Liver (tissue), 8 donors: ENCODE measurements at regions not wholly inside any gene's neighbourhood (a gene's known extent, or its start where the extent isn't known, plus 50 kb on each side); places are given as distances from the start of the nearest gene placed in this dataset.

Source experiments
- DNase-seq: peaks from one replicate; pipeline ENCODE4 v3.0.0-alpha.2; 2017; ENCODE audit warnings: low spot score
- H3K27ac ChIP-seq, 2 donors: one replicate each; pipeline ENCODE4 v1.7.0; 2013; ENCODE audit warnings: inconsistent platforms in 2 of 2, low read length in 2 of 2, control low read depth in 1 of 2, low read depth in 1 of 2, mild to moderate bottlenecking in 1 of 2
- H3K27me3 ChIP-seq, 4 donors: one replicate each; pipeline versions ENCODE4 v1.6.1 to v1.7.0; 2013; ENCODE audit warnings: low read length in 3 of 4, inconsistent platforms in 1 of 4, mild to moderate bottlenecking in 1 of 4, moderate library complexity in 1 of 4; ENCODE audit not compliant: control insufficient read depth in 4 of 4, insufficient read depth in 4 of 4
- H3K36me3 ChIP-seq, 4 donors: one replicate each; pipeline versions ENCODE4 v1.6.1 to v1.7.0; 2013; ENCODE audit warnings: low read length in 3 of 4, mild to moderate bottlenecking in 3 of 4, low read depth in 1 of 4, moderate library complexity in 1 of 4; ENCODE audit not compliant: control insufficient read depth in 4 of 4, insufficient read depth in 3 of 4
- H3K4me1 ChIP-seq, 4 donors: one replicate each; pipeline versions ENCODE4 v1.6.1 to v1.7.0; 2013; ENCODE audit warnings: low read length in 3 of 4, mild to moderate bottlenecking in 3 of 4, moderate library complexity in 1 of 4; ENCODE audit not compliant: control insufficient read depth in 4 of 4, insufficient read depth in 4 of 4
- H3K4me3 ChIP-seq, 3 donors: one replicate each; pipeline versions ENCODE4 v1.6.1 to v1.7.0; 2013; ENCODE audit warnings: low read length in 3 of 3, control low read depth in 1 of 3, low read depth in 1 of 3, mild to moderate bottlenecking in 1 of 3
- H3K9ac ChIP-seq, 2 donors: one replicate each; pipeline ENCODE4 v1.7.0; 2013; ENCODE audit warnings: low read length in 2 of 2, mild to moderate bottlenecking in 2 of 2, moderate library complexity in 2 of 2, control low read depth in 1 of 2, low read depth in 1 of 2
- H3K9me3 ChIP-seq, 4 donors: one replicate each; pipeline versions ENCODE4 v1.6.1 to v1.7.0; 2013; ENCODE audit warnings: low read length in 3 of 4; ENCODE audit not compliant: control insufficient read depth in 4 of 4
- EGR1 ChIP-seq, 2 donors: IDR thresholded peaks; 2 replicates each; pipeline ENCODE4 v1.6.1; 2016 to 2018; ENCODE audit warnings: antibody characterized with exemption in 2 of 2, low read depth in 2 of 2
- FOXA1 ChIP-seq: IDR thresholded peaks from 2 replicates; pipeline ENCODE4 v1.6.1; 2016; ENCODE audit warnings: antibody characterized with exemption
- FOXA2 ChIP-seq: IDR thresholded peaks from 2 replicates; pipeline ENCODE4 v1.6.1; 2016; ENCODE audit warnings: antibody characterized with exemption
- GABPA ChIP-seq, 2 donors: IDR thresholded peaks in 1 of 2; conservative IDR thresholded peaks in 1 of 2; 2 replicates each; pipeline ENCODE4 v1.6.1; 2016; ENCODE audit warnings: antibody characterized with exemption in 2 of 2, mild to moderate bottlenecking in 1 of 2, moderate library complexity in 1 of 2
- HNF4A ChIP-seq, 2 donors: conservative IDR thresholded peaks; 2 replicates each; pipeline ENCODE4 v1.6.1; 2016; ENCODE audit warnings: antibody characterized with exemption in 2 of 2, mild to moderate bottlenecking in 2 of 2
- HNF4G ChIP-seq: IDR thresholded peaks from 2 replicates; pipeline ENCODE4 v1.6.1; 2016; ENCODE audit warnings: antibody characterized with exemption
- JUND ChIP-seq, 2 donors: IDR thresholded peaks; 2 replicates each; pipeline ENCODE4 v1.6.1; 2016; ENCODE audit warnings: antibody characterized with exemption in 2 of 2
- NR2F2 ChIP-seq: IDR thresholded peaks from 2 replicates; pipeline ENCODE4 v1.6.1; 2016; ENCODE audit warnings: antibody characterized with exemption
- RAD21 ChIP-seq, 2 donors: IDR thresholded peaks; 2 replicates each; pipeline ENCODE4 v1.6.1; 2016; ENCODE audit warnings: antibody characterized with exemption in 2 of 2, mild to moderate bottlenecking in 2 of 2
- RXRA ChIP-seq, 2 donors: IDR thresholded peaks; 2 replicates each; pipeline ENCODE4 v1.6.1; 2017 to 2018; ENCODE audit warnings: antibody characterized with exemption in 2 of 2, mild to moderate bottlenecking in 1 of 2
- SP1 ChIP-seq: IDR thresholded peaks from 2 replicates; pipeline ENCODE4 v1.6.1; 2018; ENCODE audit warnings: antibody characterized with exemption, mild to moderate bottlenecking
- TAF1 ChIP-seq: conservative IDR thresholded peaks from 2 replicates; pipeline ENCODE4 v1.6.1; 2016; ENCODE audit warnings: antibody characterized with exemption, mild to moderate bottlenecking
- YY1 ChIP-seq: IDR thresholded peaks from 2 replicates; pipeline ENCODE4 v1.6.1; 2016; ENCODE audit warnings: antibody characterized with exemption, mild to moderate bottlenecking
- ZBTB33 ChIP-seq: IDR thresholded peaks from 2 replicates; pipeline ENCODE4 v1.6.1; 2016; ENCODE audit warnings: antibody characterized with exemption
- WGBS: extraction: QIAGEN DNeasy Blood & Tissue Kit; methylation state at CpG from one replicate; pipeline ENCODE4 v1.1.7; 2013; 5-methylcytosine and 5-hydroxymethylcytosine counted together
- TF ChIP-seq, protein P1 (sequence below): IDR thresholded peaks from 2 replicates; pipeline ENCODE4 v1.6.1; 2016; ENCODE audit warnings: antibody characterized with exemption
- TF ChIP-seq, protein P2 (sequence below): fragments of 150-350 bp; IDR thresholded peaks from 2 replicates; pipeline ENCODE4 v1.5.1; 2017; ENCODE audit warnings: improper control_type of control experiment, low read depth, low read length; ENCODE audit not compliant: missing input control
- TF ChIP-seq, protein P3 (sequence below): IDR thresholded peaks from 2 replicates; pipeline ENCODE4 v1.6.1; 2016; ENCODE audit warnings: antibody characterized with exemption
- TF ChIP-seq, protein P4 (sequence below): IDR thresholded peaks from 2 replicates; pipeline ENCODE4 v1.6.1; 2016; ENCODE audit warnings: antibody characterized with exemption, mild to moderate bottlenecking
- donor health status: healthy.
- donor health status: healthy.
- donor health status: healthy.
- donor health status: healthy.
- donor health status: healthy.

DNA sequence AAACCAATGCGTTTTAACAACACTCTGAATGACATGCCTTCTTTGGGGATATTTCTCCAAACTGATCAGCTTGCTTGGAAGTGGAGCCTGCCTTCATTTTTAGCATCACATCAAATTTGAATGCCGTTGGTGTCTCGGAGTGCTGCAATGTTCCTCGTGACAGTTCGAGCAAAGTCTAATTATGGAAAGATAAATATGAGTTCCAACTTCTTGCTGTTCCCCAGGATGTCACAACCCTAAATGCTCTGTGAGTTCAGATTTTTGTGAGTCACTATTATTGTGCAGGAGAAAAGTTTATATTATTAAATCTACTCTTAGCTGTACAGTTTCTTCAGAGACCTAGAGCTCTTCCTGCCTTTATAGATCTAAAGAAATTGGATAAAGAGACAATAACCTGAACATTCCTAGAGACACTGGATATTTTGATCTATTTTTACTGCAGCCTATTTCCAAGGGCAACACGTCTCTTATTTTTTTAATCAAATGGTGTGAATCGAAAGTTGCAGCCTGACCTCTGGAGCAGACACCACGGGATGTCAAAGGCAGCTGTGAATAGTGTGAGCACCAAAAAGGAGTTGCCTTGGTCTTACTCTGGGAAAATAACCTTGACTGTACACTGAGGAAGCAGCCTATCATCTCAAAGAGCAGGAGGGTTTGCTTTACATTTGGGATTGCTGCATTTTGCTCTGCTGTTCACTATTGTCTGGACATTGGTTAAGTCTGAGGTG lies 330.1 kb downstream of the TDRD15 start:
- Histone ChIP-seq H3K27ac (no peak overlapping the region), H3K36me3 (no peaks in the 10 kb centered on the region), H3K4me1 (no peaks in the 10 kb centered on the region), H3K4me3 (no peak overlapping the region), H3K9me3 (no peaks in the 10 kb centered on the region), H3K9ac (no peak overlapping the region), H3K27me3 (no peaks in the 10 kb centered on the region)
- 75% methylated on average over 8 of the region's 8 CpGs for WGBS
- no peak for DNase-seq
- TF ChIP-seq NR2F2 = no peak
- no peak for TF ChIP-seq JUND (IDR thresholded peaks at IDR 0.05)
- TF ChIP-seq EGR1 (IDR thresholded peaks at IDR 0.05; ENCODE audit: low read depth in 2 of 2) = no peak
- TF ChIP-seq, protein P1, sequence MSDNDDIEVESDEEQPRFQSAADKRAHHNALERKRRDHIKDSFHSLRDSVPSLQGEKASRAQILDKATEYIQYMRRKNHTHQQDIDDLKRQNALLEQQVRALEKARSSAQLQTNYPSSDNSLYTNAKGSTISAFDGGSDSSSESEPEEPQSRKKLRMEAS = no peak
- TF ChIP-seq RAD21 (IDR thresholded peaks at IDR 0.05) = no peak
- no peak for TF ChIP-seq ZBTB33
- TF ChIP-seq, protein P2, sequence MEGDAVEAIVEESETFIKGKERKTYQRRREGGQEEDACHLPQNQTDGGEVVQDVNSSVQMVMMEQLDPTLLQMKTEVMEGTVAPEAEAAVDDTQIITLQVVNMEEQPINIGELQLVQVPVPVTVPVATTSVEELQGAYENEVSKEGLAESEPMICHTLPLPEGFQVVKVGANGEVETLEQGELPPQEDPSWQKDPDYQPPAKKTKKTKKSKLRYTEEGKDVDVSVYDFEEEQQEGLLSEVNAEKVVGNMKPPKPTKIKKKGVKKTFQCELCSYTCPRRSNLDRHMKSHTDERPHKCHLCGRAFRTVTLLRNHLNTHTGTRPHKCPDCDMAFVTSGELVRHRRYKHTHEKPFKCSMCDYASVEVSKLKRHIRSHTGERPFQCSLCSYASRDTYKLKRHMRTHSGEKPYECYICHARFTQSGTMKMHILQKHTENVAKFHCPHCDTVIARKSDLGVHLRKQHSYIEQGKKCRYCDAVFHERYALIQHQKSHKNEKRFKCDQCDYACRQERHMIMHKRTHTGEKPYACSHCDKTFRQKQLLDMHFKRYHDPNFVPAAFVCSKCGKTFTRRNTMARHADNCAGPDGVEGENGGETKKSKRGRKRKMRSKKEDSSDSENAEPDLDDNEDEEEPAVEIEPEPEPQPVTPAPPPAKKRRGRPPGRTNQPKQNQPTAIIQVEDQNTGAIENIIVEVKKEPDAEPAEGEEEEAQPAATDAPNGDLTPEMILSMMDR = no peak
- TF ChIP-seq RXRA (IDR thresholded peaks at IDR 0.05) = no peak
- TF ChIP-seq HNF4G = no peak
- TF ChIP-seq FOXA1 = no peak
- TF ChIP-seq TAF1 = no peak
- no peak for TF ChIP-seq YY1
- TF ChIP-seq FOXA2 = no peak
- TF ChIP-seq, protein P3, sequence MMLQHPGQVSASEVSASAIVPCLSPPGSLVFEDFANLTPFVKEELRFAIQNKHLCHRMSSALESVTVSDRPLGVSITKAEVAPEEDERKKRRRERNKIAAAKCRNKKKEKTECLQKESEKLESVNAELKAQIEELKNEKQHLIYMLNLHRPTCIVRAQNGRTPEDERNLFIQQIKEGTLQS = no peak
- no peak for TF ChIP-seq GABPA (IDR thresholded peaks at IDR 0.05 in 1 of 2, conservative IDR thresholded peaks at IDR 0.05 in 1 of 2)
- no peak for TF ChIP-seq SP1
- TF ChIP-seq HNF4A (conservative IDR thresholded peaks at IDR 0.05) = no peak
- TF ChIP-seq, protein P4, sequence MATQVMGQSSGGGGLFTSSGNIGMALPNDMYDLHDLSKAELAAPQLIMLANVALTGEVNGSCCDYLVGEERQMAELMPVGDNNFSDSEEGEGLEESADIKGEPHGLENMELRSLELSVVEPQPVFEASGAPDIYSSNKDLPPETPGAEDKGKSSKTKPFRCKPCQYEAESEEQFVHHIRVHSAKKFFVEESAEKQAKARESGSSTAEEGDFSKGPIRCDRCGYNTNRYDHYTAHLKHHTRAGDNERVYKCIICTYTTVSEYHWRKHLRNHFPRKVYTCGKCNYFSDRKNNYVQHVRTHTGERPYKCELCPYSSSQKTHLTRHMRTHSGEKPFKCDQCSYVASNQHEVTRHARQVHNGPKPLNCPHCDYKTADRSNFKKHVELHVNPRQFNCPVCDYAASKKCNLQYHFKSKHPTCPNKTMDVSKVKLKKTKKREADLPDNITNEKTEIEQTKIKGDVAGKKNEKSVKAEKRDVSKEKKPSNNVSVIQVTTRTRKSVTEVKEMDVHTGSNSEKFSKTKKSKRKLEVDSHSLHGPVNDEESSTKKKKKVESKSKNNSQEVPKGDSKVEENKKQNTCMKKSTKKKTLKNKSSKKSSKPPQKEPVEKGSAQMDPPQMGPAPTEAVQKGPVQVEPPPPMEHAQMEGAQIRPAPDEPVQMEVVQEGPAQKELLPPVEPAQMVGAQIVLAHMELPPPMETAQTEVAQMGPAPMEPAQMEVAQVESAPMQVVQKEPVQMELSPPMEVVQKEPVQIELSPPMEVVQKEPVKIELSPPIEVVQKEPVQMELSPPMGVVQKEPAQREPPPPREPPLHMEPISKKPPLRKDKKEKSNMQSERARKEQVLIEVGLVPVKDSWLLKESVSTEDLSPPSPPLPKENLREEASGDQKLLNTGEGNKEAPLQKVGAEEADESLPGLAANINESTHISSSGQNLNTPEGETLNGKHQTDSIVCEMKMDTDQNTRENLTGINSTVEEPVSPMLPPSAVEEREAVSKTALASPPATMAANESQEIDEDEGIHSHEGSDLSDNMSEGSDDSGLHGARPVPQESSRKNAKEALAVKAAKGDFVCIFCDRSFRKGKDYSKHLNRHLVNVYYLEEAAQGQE = no peak
